OCI-LY7 (cell line): ENCODE measurements at regions not wholly inside any gene's neighbourhood (a gene's known extent, or its start where the extent isn't known, plus 50 kb on each side); places are given as distances from the start of the nearest gene placed in this dataset.

ENCODE experiments used
- BruUV-seq: library from RNA; stranded (reverse); fragments of 400-500 nt; replicated peaks from 2 replicates; lab custom pipeline; 2021; lab: Mats Ljungman, UMichigan
- CTCF ChIA-PET: fragments of 300-600 bp; sonication (Branson Sonifier 250); formaldehyde crosslinking; loops from one replicate; lab custom pipeline; 2022; ENCODE audit warnings: antibody characterized with exemption; ENCODE audit not compliant: unreplicated experiment; lab: Charles Lee
- POLR2A ChIA-PET: fragments of 300-600 bp; sonication (Branson Sonifier 250); formaldehyde crosslinking; loops from one replicate; lab custom pipeline; 2022; ENCODE audit warnings: antibody characterized with exemption; lab: Charles Lee
- DNase-seq: peaks from one replicate; pipeline ENCODE4 v3.0.0-alpha.2; 2015; ENCODE audit warnings: low spot score
- H2AFZ ChIP-seq: fragments of 200-600 bp; sonication (generic), shearing (Covaris generic); 2 replicates; pipeline ENCODE4 v1.6.1; 2014; ENCODE audit warnings: mild to moderate bottlenecking, antibody characterized with exemption, low read length, moderate library complexity
- H3K27ac ChIP-seq: fragments of 200-600 bp; sonication (generic); 2 replicates; pipeline ENCODE4 v1.5.1; 2014; ENCODE audit warnings: mixed run types, low read depth, mild to moderate bottlenecking, moderate library complexity, low read length, inconsistent platforms; ENCODE audit not compliant: poor library complexity, severe bottlenecking
- H3K36me3 ChIP-seq: fragments of 200-600 bp; sonication (generic); 2 replicates; pipeline ENCODE4 v1.6.1; 2014; ENCODE audit warnings: mild to moderate bottlenecking, antibody characterized with exemption, low read length, moderate library complexity, mixed read lengths; ENCODE audit not compliant: insufficient read depth
- H3K4me1 ChIP-seq: fragments of 200-600 bp; sonication (generic); 2 replicates; pipeline ENCODE4 v1.5.1; 2014; ENCODE audit warnings: mild to moderate bottlenecking, low read length; ENCODE audit not compliant: insufficient read depth, poor library complexity, severe bottlenecking
- H3K4me2 ChIP-seq: fragments of 200-600 bp; sonication (generic); 2 replicates; pipeline ENCODE4 v1.6.1; 2014; ENCODE audit warnings: mild to moderate bottlenecking, low read length
- H3K4me3 ChIP-seq: fragments of 200-600 bp; sonication (generic); 2 replicates; pipeline ENCODE4 v1.5.1; 2014; ENCODE audit warnings: mild to moderate bottlenecking, low read depth, low read length; ENCODE audit not compliant: poor library complexity, severe bottlenecking
- H3K79me2 ChIP-seq: fragments of 200-600 bp; sonication (generic); 2 replicates; pipeline ENCODE4 v1.6.1; 2016; ENCODE audit warnings: low read depth, mild to moderate bottlenecking, low read length, moderate library complexity, mixed read lengths; ENCODE audit not compliant: insufficient read depth
- H3K9me2 ChIP-seq: fragments of 200-600 bp; sonication (generic); 2 replicates; pipeline ENCODE4 v1.6.1; 2016; ENCODE audit warnings: mild to moderate bottlenecking, low read length, mixed read lengths; ENCODE audit not compliant: insufficient read depth
- H3K9me3 ChIP-seq: fragments of 200-600 bp; sonication (generic); 2 replicates; pipeline ENCODE4 v1.6.1; 2014; ENCODE audit warnings: mild to moderate bottlenecking, mixed run types, low read length, mixed read lengths
- H4K20me1 ChIP-seq: fragments of 200-600 bp; sonication (generic); 2 replicates; pipeline ENCODE4 v1.6.1; 2014; ENCODE audit warnings: mild to moderate bottlenecking, antibody characterized with exemption, low read length, moderate library complexity, mixed read lengths; ENCODE audit not compliant: insufficient read depth
- CTCF ChIP-seq: fragments of 200-600 bp; sonication (generic); conservative IDR thresholded peaks from 2 replicates; pipeline ENCODE4 v1.5.1; 2014; ENCODE audit warnings: mild to moderate bottlenecking, antibody characterized with exemption, low read length, moderate library complexity, mixed read lengths
- EZH2phosphoT487 ChIP-seq: fragments of 200-600 bp; sonication (generic); IDR thresholded peaks from 2 replicates; pipeline ENCODE4 v1.6.1; 2018; ENCODE audit warnings: low read depth, borderline replicate concordance, mild to moderate bottlenecking, mixed run types, antibody characterized with exemption, low read length, moderate library complexity, mixed read lengths
- intact Hi-C: fragments of 100-400 bp; cut with micrococcal nuclease; formaldehyde crosslinking; loops from one replicate; pipeline ENCODE4 v1.10.0; 2022; ENCODE audit not compliant: unreplicated experiment

GRCh38 chr10:47070541-47070940 is 159.3 kb downstream of the PTPN20 start:
- BruUV-seq: no TSS peak

GRCh38 chr10:47071891-47072290 is 160.7 kb downstream of the PTPN20 start:
- H3K27ac ChIP-seq: no peak overlapping the region
- H3K4me2 ChIP-seq: no peak overlapping the region
- H3K4me1 ChIP-seq: no peaks in the 10 kb centered on the region
- no peaks in the 10 kb centered on the region for H3K36me3 ChIP-seq
- H3K4me3 ChIP-seq: no peak overlapping the region
- H3K9me2 ChIP-seq: no peaks in the 10 kb centered on the region
- intact Hi-C loops: no loop called here
- H3K9me3 ChIP-seq: no peaks in the 10 kb centered on the region
- H2AFZ ChIP-seq: no peak overlapping the region
- ChIA-PET CTCF (no interaction called here), POLR2A (no interaction called here)
- DNase-seq: no peak
- H4K20me1 ChIP-seq: no peaks in the 10 kb centered on the region
- no TSS peak for BruUV-seq
- no peak for TF ChIP-seq EZH2phosphoT487
- TF ChIP-seq CTCF: no peak
- H3K79me2 ChIP-seq: no peaks in the 10 kb centered on the region

More at GRCh38 chr10:47070541-47070940, 159.3 kb downstream of the PTPN20 start:
- Histone ChIP-seq H3K9me3 (no peaks in the 10 kb centered on the region), H3K4me2 (no peak overlapping the region), H3K79me2 (no peaks in the 10 kb centered on the region), H3K36me3 (no peaks in the 10 kb centered on the region), H4K20me1 (no peaks in the 10 kb centered on the region), H3K9me2 (no peaks in the 10 kb centered on the region), H2AFZ (no peak overlapping the region), H3K27ac (no peak overlapping the region), H3K4me1 (no peaks in the 10 kb centered on the region), H3K4me3 (no peak overlapping the region)
- POLR2A ChIA-PET: interaction anchor here (1.2 kb wide), 1 partner anchor 12 kb away, joined by 3 read pairs; no protein-coding TSS in a partner anchor
- intact Hi-C loops: no loop called here
- no peak for DNase-seq
- TF ChIP-seq EZH2phosphoT487: no peak
- no peak for TF ChIP-seq CTCF
- CTCF ChIA-PET: interaction anchor here (0.6 kb wide), 1 partner anchor 51 kb away, joined by 5 read pairs; no protein-coding TSS in a partner anchor

DNA sequence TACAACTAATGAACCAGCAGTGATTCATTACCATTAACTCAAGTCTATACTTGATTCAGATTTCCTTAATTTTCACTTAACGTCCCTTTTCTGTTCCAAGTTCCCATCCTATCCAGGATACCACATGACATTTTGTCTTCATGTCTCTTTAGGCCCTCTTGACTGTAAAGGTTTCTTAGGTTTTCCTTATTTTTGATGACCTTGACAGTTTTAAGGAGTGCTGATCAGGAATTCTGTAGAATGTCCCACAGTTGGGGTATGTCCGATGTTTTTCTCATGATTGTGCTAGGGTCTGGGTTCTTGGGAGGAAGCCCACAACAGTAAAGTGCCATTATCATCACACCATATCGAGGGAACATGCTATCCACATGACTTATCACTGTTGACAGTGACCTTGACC is 162.7 kb downstream of the PTPN20 start:
- intact Hi-C loops: no loop called here
- DNase-seq: no peak

More for the DNA sequence above, 162.7 kb downstream of the PTPN20 start:
- H3K79me2 ChIP-seq: no peaks in the 10 kb centered on the region
- no peaks in the 10 kb centered on the region for H4K20me1 ChIP-seq
- H3K9me2 ChIP-seq: no peaks in the 10 kb centered on the region
- H3K4me3 ChIP-seq: no peak overlapping the region
- no peaks in the 10 kb centered on the region for H3K4me1 ChIP-seq
- H3K9me3 ChIP-seq: no peaks in the 10 kb centered on the region
- TF ChIP-seq CTCF (no peak), EZH2phosphoT487 (no peak)
- no peak overlapping the region for H3K4me2 ChIP-seq
- no peak overlapping the region for H2AFZ ChIP-seq
- POLR2A ChIA-PET: no interaction called here
- CTCF ChIA-PET: no interaction called here
- no peak overlapping the region for H3K27ac ChIP-seq
- BruUV-seq: no TSS peak
- no peaks in the 10 kb centered on the region for H3K36me3 ChIP-seq
